GM23248 (cell line): ENCODE measurements at regions not wholly inside any gene's neighbourhood (a gene's known extent, or its start where the extent isn't known, plus 50 kb on each side); places are given as distances from the start of the nearest gene placed in this dataset.

ENCODE experiments used
- EZH2 ChIP-seq: fragments of 200-600 bp; sonication (generic); IDR thresholded peaks from 2 replicates; pipeline ENCODE4 v1.6.1; 2018; ENCODE audit warnings: antibody characterized with exemption, mild to moderate bottlenecking; ENCODE audit not compliant: insufficient read depth, poor library complexity, severe bottlenecking
- EZH2phosphoT487 ChIP-seq: fragments of 200-600 bp; sonication (generic); IDR thresholded peaks from 2 replicates; pipeline ENCODE4 v1.6.1; 2018; ENCODE audit warnings: antibody characterized with exemption, moderate library complexity, mild to moderate bottlenecking, low read depth; ENCODE audit not compliant: insufficient read depth

GRCh38 chr12:92495108-92495507, 207.7 kb upstream of the PLEKHG7 start:
- TF ChIP-seq EZH2phosphoT487 (no peak), EZH2 (no peak)
